RCC 7860 (cell line): ENCODE measurements at regions not wholly inside any gene's neighbourhood (a gene's known extent, or its start where the extent isn't known, plus 50 kb on each side); places are given as distances from the start of the nearest gene placed in this dataset.

Experiments used
- DNase-seq: peaks from one replicate; pipeline ENCODE4 v3.0.0-alpha.2; 2015; ENCODE audit warnings: low spot score
- FAIRE-seq: peaks from 2 replicates; lab custom pipeline; 2012; peaks lifted over from hg19 to GRCh38; lab: Jason Lieb, UNC

DNA sequence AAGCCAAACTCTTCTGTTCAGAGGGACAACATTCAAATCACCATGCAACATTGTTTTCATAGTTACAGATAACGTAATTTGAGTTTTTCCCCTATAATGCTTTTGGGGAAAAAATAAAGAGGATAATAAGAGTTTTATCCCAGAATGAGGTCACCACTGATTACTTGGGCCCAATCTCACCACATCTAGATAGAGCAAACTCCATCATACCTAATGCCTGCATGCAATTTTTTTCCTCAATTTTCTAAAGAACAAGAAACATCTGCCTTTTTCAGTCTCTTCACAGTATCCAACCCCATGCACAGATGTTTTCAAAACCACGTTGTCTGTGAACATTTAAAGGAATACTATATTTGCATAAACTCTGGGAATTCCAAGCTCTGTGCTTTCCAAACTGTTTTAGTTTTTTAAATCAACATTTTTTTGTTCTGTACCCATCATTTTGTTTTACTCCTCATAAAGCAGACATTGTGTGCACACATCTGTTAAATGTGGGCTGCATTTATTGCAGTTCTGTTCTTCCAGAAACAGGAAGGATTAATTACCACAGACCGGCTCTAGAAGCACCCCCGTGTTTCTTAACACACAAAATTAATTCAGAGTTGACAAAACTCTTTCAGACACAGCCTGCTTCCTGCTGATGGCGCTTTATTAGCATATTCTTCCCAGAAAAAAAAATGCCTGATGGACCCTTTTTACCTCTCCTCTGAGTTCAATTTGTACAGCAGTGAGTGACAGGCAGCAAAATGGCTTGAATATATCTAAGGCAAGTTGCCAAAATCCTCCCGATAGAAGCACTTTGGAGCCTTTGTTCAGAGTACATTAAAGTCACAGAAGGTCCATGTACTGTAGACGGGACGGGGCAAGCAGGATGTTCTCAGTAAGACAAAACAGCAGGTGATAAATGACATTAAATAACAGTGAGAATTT, 1171.9 kb downstream of the EFNB2 start:
- no peak for FAIRE-seq

DNA sequence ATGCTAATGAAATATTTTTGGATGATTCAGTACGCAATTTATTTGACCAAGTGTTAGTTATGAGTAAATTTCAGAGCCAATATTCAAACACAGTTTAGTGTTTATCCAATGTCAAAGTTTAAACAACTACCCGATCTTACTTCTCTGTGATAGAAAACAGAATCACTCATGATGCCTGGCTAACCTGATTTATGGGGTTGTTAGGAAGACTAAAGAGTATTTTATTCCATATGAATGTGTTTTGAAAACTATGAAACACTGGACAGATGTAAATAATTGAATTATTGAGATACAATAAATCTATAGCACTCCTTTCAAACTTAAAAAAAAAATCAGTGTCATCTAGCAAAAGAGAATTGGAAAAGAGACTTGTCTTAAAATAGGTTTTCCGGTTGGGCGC, 1181.8 kb downstream of the EFNB2 start:
- FAIRE-seq (no peak), DNase-seq (no peak)

More for the DNA sequence above, 1171.9 kb downstream of the EFNB2 start:
- DNase-seq, result no peak

- DNase-seq, result no peak
- no peak for FAIRE-seq
Measured at GRCh38 chr13:105349082-105349723, 1186.3 kb downstream of the EFNB2 start.

DNA sequence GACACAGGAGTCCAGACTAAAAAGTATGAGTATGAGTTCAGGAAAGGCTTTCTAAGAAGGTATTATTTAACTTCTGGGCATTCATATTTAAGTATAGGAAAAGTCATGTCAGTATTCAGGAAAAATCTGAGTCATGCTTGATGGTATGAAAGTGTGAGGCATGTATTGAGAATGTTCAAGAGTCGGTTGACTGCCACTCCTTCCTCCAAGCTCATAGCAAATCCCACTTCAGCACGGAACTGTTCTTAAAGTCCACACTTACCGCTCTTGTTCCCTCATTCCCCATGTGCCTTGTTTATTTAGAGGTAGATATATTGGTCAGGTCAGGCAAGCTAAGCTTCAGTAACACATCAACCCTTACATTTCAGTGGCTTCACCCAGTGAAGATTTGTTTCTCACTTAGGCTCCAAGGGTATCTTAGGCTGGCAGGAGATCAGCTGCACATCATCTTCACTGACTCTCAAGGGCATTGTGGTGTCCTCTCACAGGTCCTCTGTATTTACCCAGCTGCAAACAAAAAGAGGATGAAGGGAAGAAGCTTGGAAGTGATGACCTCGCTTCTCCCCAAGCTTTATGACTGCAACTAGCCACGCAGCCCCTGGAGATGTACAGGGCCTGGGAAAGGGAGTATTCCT, 1189.2 kb downstream of the EFNB2 start:
- peak; percentile 84 for FAIRE-seq
- peak; percentile 78 for DNase-seq

- no peak for FAIRE-seq
Measured at GRCh38 chr13:105345730-105346129, 1189.7 kb downstream of the EFNB2 start.

DNA sequence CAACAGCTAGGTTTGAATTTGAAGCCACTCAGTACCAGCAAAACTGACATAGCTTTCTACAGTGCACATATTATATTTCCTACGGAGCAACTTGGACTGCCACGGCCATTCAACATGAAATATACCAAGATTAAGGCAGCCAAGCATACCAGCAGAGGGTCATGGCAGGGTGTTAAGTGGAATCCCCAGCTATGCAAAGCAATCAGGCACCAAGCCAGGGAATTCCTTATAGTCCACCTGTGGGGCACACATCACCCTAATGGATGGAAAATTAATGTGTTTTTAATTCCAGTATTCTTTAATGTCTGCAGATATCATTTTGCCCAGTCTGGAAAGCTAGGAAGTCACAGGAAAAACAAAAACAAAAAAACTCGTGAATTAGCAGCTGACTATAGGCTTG, 1190.3 kb downstream of the EFNB2 start:
- no peak for FAIRE-seq

More at GRCh38 chr13:105345730-105346129, 1189.7 kb downstream of the EFNB2 start:
- no peak for DNase-seq

DNA sequence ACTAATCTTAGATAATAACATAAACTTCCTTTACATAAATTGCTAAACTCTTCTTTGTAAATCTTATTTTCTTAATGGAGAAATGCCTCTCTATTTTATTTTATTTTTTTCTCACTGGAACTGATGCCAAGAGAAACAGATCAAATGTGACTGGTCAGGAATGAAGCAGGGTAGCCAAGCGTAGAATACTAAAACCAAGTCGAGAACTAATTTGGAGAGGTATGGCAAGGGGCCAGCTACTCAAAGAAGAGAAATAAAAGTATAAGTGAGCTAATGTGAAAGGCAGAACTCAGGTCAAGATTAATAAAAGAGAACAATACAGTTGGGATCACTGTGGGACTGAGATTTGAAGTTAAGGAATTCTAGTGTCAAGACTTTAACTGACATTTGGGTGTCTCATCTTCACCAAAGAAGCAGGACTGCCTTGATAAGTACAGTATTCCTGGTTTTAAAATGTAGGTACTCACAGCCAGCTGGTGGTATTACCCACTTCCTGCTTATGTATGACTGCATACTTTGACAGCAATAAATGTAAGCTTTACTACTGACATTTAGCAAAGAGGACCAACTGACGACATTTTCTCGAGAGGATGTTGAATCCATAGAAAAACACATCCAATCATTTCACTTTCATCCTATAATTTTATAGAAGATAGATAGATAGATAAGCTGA, 1192.2 kb downstream of the EFNB2 start:
- peak; percentile 80 for FAIRE-seq
- DNase-seq, result peak; percentile 39

More for the DNA sequence above, 1190.3 kb downstream of the EFNB2 start:
- no peak for DNase-seq

- FAIRE-seq (no peak), DNase-seq (no peak)
Measured at GRCh38 chr13:105342281-105342820, 1193.1 kb downstream of the EFNB2 start.

DNA sequence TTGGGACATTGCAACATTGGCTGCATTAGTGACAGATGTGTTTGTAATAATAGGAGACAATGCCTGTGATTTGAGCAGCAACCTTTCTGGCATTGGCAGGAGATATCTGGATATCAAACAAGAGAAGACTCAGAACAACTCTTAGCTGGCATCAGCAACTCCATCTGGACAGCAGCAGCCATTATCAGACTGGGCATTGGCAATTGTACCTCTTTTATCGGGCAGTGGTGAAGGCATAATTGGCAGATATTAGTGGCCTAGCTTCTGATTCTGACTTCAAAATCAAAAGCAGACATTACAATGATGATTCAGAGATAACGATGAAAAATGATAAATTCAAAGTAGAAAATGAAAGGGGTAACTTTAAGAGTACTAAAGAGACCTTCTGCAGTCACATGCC, 1193.7 kb downstream of the EFNB2 start:
- FAIRE-seq, result no peak

GRCh38 chr13:105341256-105341655, 1194.2 kb downstream of the EFNB2 start:
- no peak for DNase-seq

More for the DNA sequence above, 1193.7 kb downstream of the EFNB2 start:
- DNase-seq, result no peak

DNA sequence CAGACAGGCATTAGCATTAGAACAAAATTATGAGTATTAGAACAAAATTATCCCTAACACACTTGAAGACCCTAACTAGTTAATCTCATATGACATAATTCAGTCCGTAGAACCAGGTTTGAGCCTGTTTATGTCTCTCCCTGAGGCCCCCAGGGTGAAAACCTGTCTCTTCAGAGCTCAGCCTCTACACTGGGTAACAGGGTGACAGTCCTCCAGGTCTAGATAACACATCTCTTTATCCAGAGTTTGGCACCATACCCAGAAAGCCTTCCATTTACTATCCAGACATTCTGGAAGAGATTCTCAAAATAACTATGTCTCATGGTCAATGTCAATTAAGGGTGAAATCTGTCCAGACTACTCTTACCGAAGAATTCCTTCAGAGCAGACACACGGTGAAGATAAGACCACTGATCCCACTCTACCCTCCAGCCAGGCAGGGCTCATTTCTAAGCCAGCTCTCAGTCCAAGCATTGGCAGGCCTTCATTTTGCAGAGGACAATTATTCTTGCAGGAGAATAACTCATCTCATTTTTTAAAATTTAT, 1195.3 kb downstream of the EFNB2 start:
- no peak for DNase-seq

More at GRCh38 chr13:105341256-105341655, 1194.2 kb downstream of the EFNB2 start:
- no peak for FAIRE-seq

DNA sequence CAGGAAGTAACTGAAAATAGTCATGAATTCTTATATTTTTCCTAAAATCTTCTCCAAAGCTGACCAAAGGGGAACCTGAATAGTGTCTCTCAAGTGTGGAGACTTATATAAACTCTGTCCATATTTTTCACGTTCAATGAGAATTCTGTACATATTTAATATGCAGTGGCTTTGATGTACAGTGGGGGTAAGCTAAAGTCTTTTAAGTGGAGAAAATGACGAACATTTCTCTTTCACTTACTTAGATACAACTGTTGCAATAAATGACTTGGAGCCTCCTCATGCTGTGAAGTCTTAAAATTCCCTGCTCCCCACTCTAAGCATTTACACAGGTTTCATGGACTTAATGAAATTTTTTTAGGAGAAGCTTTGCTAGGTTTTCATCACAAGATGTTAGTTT, 1196.7 kb downstream of the EFNB2 start:
- no peak for FAIRE-seq

More for the DNA sequence above, 1195.3 kb downstream of the EFNB2 start:
- FAIRE-seq, result no peak

DNA sequence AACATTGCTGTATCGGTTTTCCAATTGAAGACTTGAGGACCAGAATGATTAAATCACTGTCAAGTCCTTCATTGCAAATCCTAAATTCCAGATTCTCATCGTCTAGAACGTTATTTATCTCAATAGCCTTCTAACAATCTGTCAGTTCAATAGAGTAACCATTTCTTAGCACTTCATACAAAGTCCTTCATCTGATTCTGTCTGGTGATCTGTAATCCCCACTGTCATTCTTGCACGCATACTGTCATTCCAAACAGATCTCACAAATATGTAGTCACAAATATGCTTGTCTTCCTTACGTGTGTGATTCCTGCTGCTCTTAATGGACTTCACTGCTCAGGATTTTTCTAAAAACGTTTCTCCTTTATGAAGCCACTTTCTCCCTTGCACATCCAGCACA, 1197.5 kb downstream of the EFNB2 start:
- FAIRE-seq (no peak), DNase-seq (no peak)

More for the DNA sequence above, 1196.7 kb downstream of the EFNB2 start:
- no peak for DNase-seq

- DNase-seq (no peak), FAIRE-seq (no peak)
Measured at GRCh38 chr13:105336706-105337576, 1198.5 kb downstream of the EFNB2 start.

DNA sequence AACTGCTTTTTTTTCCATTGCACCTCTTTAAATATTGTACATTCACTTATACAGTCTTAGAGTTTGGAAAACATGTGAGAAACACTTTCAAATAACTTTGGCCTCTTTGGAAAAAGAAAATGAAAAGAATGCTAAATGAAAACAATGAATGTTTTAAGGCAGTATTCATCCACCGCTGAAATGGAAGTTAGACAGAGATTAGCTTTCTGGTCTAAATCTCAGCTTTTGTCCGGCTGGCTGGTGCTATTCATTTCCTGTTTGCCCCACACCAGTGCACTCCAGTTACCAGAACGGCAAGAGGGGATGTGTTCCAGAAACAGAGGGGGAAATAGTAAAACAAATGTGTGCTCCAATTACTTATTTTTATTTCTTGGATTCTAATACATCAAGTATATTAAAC, 1201.3 kb downstream of the EFNB2 start:
- FAIRE-seq (no peak), DNase-seq (no peak)

GRCh38 chr13:105333416-105333815, 1202.0 kb downstream of the EFNB2 start:
- DNase-seq (no peak), FAIRE-seq (no peak)

DNA sequence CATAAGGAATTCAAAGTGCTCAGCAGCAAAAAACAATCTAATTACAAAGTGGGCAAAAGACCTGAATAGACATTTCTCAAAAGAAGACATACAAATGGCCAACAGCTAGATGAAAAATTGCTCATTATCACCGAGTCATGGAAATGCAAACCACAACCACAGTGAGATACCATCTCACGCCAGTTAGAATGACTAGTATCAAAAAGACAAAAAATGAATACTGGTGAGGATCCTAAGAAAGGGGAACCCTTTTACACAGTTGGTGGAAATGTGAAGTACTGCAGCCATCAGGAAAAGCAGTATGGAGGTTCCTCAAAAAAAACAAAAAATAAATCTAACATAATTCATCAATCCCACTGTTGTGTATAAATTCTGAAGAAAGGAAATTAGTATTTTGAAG, 1206.1 kb downstream of the EFNB2 start:
- FAIRE-seq (no peak), DNase-seq (no peak)

GRCh38 chr13:105328212-105328611, 1207.2 kb downstream of the EFNB2 start:
- no peak for DNase-seq
- no peak for FAIRE-seq

GRCh38 chr13:105327581-105328126, 1207.8 kb downstream of the EFNB2 start:
- DNase-seq, result no peak
- FAIRE-seq, result no peak
